ENCODE measurements at regions not wholly inside any gene's neighbourhood (a gene's known extent, or its start where the extent isn't known, plus 50 kb on each side); places are given as distances from the start of the nearest gene placed in this dataset.

DNA sequence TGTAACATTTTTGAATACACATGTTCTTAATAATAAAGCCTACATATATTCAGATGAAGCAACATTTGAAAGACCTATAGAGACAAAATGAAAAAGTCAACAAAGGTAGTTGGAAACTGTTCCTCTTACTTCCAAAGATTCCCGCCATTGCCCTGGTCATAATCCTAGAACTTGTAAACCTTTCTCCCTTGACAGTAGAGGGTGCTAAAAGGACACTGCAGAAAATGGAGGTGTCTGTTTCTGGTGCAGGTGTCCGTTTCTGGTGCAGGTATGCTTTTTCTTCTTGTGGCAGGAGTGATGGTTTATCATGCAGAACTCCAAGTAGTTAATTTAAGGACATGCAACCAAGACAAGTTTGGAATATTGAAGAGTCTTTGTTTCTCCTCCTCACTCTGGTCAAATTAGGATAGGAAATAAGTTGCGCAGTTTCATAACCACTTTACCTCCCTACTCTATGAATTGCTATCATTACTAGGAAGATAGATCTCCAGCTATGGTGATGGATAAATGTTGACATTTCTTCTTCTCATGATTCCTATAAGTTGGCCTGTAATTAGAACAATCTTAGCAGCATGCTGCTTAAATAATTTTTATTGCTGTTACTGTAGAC lies 56.0 kb upstream of the FAM174A start:
- in situ Hi-C loops (cut with HindIII; ENCODE audit: low sequenced_read_pairs) = no loop called here

- in situ Hi-C loops (cut with HindIII; ENCODE audit: low sequenced_read_pairs) = no loop called here
Observed at GRCh38 chr5:100472091-100472490, 63.1 kb upstream of the FAM174A start.

- in situ Hi-C loops (cut with HindIII; ENCODE audit: low sequenced_read_pairs) = no loop called here
Observed at GRCh38 chr5:100469767-100470166, 65.4 kb upstream of the FAM174A start.

DNA sequence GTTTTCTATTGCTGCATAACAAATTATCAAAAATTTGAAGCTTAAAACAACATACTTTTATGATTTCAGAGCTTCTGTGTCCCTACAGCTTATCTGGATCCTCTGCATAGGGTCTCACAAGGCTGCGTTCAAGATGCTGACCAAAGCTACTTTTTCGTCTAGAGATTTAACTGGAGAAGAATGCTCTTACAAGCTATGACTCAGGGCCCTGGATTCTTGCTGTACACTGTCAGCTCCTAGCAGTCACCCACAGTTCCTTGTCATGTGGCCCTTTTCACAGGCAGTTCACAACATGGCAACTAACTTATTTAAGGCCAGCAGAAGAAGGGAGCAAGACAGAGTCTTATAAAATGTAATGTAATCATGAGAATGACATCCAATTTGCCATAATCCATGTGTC lies 70.8 kb upstream of the FAM174A start:
- in situ Hi-C loops (cut with HindIII; ENCODE audit: low sequenced_read_pairs) = no loop called here

- in situ Hi-C loops (cut with HindIII; ENCODE audit: low sequenced_read_pairs) = no loop called here
Observed at GRCh38 chr5:100456615-100457014, 78.6 kb upstream of the FAM174A start.

GRCh38 chr5:100452126-100452525 lies 83.0 kb upstream of the FAM174A start:
- in situ Hi-C loops (cut with HindIII; ENCODE audit: low sequenced_read_pairs) = no loop called here

- in situ Hi-C loops (cut with HindIII; ENCODE audit: low sequenced_read_pairs) = no loop called here
Observed at GRCh38 chr5:100448111-100448528, 87.1 kb upstream of the FAM174A start.

DNA sequence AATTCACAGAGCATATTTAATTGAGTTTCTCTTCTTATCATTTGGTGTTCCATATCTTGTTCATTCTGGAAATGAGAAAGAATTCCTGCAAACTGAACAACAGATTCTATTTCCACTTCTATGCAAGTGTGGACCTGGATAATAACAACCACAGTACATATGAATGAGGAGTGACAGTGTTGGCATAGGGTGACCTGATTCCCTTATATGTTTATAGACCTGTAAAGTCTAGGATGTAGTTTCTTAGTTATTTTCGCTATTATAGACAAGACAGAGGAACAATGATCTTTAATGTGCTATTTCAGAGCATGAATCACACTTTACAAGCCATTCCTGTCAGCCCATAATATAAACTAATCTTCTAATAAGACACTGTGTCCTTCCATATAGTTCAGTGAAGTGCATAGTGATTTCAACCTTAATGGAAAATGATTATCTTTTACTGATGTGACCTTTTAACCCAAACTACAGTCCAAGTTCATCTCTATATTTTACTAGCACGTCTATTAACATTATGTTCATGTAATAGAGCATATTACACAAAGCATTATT lies 88.2 kb upstream of the FAM174A start:
- in situ Hi-C loops (cut with HindIII; ENCODE audit: low sequenced_read_pairs) = no loop called here

DNA sequence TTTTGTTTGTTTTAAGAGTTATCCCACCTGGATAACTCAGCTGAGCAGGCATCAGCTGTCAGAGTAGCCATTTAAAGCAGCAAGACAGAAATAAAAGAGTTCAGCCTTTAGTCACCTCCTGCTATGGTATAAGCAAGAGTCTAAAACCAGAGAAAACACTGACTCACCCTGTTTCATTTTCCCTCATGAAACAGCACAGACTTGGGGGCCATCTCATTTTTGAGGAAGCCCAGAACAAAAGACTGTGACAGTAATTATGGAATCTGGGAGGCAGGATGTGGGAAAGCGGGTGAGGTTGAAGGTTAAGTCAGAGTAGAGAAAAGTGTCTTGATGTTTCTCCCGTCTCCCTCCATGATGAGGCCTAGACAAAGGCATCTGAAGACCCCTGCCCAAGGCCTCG lies 90.2 kb upstream of the FAM174A start:
- in situ Hi-C loops (cut with HindIII; ENCODE audit: low sequenced_read_pairs) = no loop called here

GRCh38 chr5:100434815-100435214 lies 100.4 kb upstream of the FAM174A start:
- in situ Hi-C loops (cut with HindIII; ENCODE audit: low sequenced_read_pairs) = no loop called here

GRCh38 chr5:100432741-100433140 lies 102.4 kb upstream of the FAM174A start:
- in situ Hi-C loops (cut with HindIII; ENCODE audit: low sequenced_read_pairs) = no loop called here

- in situ Hi-C loops (cut with HindIII; ENCODE audit: low sequenced_read_pairs) = no loop called here
Observed at GRCh38 chr5:100430268-100431195, 104.6 kb upstream of the FAM174A start.

DNA sequence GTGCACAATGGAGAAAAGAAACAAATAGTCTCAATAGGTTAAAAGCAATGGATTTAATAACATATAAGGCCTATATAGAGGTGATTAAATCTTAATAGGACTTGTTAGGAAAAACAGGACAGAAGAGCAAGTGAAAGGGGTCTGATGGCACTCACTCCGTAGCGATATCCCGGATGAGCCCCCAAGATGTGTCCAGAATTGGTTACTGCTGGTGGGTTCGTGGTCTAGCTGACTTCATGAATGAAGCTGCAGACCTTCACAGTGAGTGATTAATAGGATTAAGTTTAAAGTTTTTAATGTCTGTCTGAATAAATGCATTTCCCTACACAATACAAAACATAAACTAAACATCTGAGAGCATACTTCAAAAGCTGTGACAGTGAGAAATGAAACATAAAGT lies 110.4 kb upstream of the FAM174A start:
- in situ Hi-C loops (cut with HindIII; ENCODE audit: low sequenced_read_pairs) = no loop called here

DNA sequence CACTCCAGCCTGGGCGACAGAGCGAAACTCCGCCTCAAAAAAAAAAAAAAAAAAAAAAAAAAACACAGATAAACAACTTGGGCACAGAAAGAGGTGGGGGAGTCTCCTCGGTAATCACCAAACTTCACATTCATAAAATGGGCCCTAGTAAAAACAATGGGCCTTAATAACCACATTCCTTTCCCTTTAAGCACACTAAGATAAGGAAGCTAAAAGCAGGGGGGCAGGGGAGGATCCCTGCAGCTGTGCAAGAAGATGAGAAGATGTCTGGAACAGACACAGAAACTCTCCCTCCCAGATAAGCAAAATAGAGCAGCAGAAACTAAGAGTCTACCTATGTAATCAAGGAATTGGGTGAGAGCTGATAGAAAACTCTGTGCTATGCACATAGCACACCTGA lies 111.2 kb upstream of the FAM174A start:
- in situ Hi-C loops (cut with HindIII; ENCODE audit: low sequenced_read_pairs) = no loop called here

DNA sequence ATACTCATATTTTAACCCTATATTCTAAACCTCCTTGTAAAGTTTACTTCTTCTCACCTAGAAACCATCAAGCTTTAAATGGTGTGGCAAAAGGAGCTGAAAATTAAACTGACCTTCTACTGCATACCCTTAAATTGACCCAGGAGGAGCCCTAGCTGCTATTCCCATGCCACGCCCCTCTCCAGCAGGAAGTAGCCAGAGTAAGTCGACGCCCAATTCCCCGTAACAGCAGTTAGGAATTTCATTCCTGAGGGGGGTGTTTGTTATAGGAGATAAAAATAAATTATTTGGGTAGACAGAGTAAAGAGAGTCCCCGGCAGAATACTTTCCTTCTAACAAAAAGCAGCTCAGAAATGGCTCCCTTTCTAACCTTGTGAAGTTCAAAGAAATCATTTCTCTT lies 111.8 kb upstream of the FAM174A start:
- in situ Hi-C loops (cut with HindIII; ENCODE audit: low sequenced_read_pairs) = no loop called here

GRCh38 chr5:100421360-100421759 lies 113.8 kb upstream of the FAM174A start:
- in situ Hi-C loops (cut with HindIII; ENCODE audit: low sequenced_read_pairs) = no loop called here

GRCh38 chr5:100418231-100418630 lies 116.9 kb upstream of the FAM174A start:
- in situ Hi-C loops (cut with HindIII; ENCODE audit: low sequenced_read_pairs) = no loop called here

DNA sequence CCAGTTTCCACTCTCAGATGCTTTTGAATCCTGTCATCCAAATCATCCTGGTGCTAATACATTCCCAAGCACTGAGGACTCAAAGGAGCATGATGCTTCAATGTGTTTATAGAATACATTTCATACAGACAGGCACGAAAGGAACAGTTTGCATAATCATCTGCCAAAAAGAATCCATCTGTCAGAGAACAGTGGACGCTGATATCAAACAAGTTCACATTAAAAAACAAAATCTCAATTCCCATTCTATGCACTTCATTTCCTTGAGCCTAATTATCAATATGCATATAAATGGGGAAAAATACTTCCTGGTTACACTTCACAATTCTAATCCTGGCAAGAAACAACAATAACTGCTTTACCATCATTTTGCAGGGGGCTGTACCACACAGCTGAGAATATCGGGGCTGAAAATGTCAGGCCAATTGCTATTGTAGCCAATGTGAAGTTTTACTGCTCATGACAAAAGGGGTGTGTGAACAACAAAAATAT lies 125.5 kb upstream of the FAM174A start:
- in situ Hi-C loops (cut with HindIII; ENCODE audit: low sequenced_read_pairs) = no loop called here

DNA sequence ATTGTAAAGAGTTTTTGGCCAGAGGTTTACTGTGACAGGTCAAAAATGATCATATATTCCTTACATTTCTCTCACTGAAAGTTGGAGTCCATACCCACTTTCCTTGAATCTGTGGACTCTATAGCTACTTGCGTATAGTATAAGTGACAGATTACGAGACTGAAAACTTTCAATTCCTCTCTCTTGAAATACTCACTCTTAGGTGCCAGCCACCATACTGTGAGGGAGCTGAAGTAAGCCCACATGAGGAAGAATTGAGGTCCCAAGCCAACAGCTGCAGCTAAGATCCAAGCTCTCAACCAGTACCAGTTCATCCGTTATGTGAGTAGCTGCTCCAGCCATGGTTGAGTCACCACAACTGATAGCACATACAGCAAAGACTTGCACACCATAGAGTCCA lies 128.1 kb upstream of the FAM174A start:
- in situ Hi-C loops (cut with HindIII; ENCODE audit: low sequenced_read_pairs) = no loop called here

DNA sequence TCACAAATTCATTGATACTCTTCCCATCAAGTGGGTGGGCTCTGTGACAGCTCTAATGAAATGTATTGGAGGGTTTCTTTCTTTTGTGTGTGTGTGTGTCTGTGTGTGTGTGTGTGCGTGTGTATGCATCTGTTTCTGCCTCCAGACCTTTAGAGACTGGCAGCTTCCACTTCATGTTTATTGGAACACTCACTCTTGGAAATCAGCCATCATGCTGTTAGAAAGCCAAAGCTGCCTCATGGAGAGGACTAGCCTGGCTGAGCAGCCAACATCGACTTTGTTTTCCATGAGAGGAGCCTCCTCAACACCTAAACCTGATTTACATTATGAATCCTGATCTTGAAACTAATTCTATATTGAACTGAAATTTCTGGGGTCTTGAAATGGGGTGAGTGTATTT lies 128.5 kb upstream of the FAM174A start:
- in situ Hi-C loops (cut with HindIII; ENCODE audit: low sequenced_read_pairs) = no loop called here

GRCh38 chr5:100402071-100402470 lies 133.1 kb upstream of the FAM174A start:
- in situ Hi-C loops (cut with HindIII; ENCODE audit: low sequenced_read_pairs) = no loop called here

DNA sequence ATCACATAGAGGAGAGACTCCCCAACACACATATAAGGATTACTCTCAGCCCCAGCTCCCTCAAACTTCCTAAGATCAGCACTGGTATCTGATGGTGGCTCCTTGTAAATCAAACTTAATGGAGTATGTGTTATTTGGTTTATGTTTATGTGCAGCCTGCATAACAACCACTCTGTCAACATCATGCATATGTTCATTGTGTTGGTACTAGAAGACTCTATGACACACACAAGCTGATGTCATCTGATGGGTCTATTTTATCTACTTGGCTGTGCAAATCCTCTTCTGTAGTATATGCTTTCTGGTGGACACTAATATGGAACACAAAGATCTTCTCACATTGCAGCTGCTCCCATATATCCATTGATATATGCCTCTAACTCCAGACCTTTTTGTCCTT lies 134.0 kb upstream of the FAM174A start:
- in situ Hi-C loops (cut with HindIII; ENCODE audit: low sequenced_read_pairs) = no loop called here
